ENCODE measurements at regions not wholly inside any gene's neighbourhood (a gene's known extent, or its start where the extent isn't known, plus 50 kb on each side); places are given as distances from the start of the nearest gene placed in this dataset.
"Not testable (repeated sequence)": the region's sequence is repeated elsewhere in the genome, so short reads cannot be mapped to it uniquely, and the experiment has no call there.

- DNase-seq (ENCODE audit: low read depth in 4 of 4, low spot score in 2 of 4) = no peak
Measured at GRCh38 chr18:70641156-70641775, 352.4 kb downstream of the SOCS6 start.

GRCh38 chr18:70640336-70640887 lies 351.6 kb downstream of the SOCS6 start:
- no peak for DNase-seq (ENCODE audit: low read depth in 4 of 4, low spot score in 2 of 4)

GRCh38 chr18:70636991-70637390 lies 348.1 kb downstream of the SOCS6 start:
- DNase-seq (ENCODE audit: low read depth in 4 of 4, low spot score in 2 of 4) = no peak

- DNase-seq (ENCODE audit: low read depth in 4 of 4, low spot score in 2 of 4) = no peak
Measured at GRCh38 chr18:70634576-70635147, 345.8 kb downstream of the SOCS6 start.

GRCh38 chr18:70627182-70627802 lies 338.4 kb downstream of the SOCS6 start:
- no peak for DNase-seq (ENCODE audit: low read depth in 4 of 4, low spot score in 2 of 4)

- DNase-seq (ENCODE audit: low read depth in 4 of 4, low spot score in 2 of 4) = no peak
Measured at GRCh38 chr18:70622622-70623419, 334.0 kb downstream of the SOCS6 start.

GRCh38 chr18:70621710-70622109 lies 332.9 kb downstream of the SOCS6 start:
- no peak for DNase-seq (ENCODE audit: low read depth in 4 of 4, low spot score in 2 of 4)

GRCh38 chr18:70620837-70621612 lies 332.2 kb downstream of the SOCS6 start:
- no peak for DNase-seq (ENCODE audit: low read depth in 4 of 4, low spot score in 2 of 4)

GRCh38 chr18:70617020-70617763 lies 328.3 kb downstream of the SOCS6 start:
- DNase-seq (ENCODE audit: low read depth in 4 of 4, low spot score in 2 of 4) = no peak

- no peak for DNase-seq (ENCODE audit: low read depth in 4 of 4, low spot score in 2 of 4)
Measured at GRCh38 chr18:70600225-70600925, 311.5 kb downstream of the SOCS6 start.

- DNase-seq (ENCODE audit: low read depth in 4 of 4, low spot score in 2 of 4) = no peak
Measured at GRCh38 chr18:70598406-70598805, 309.6 kb downstream of the SOCS6 start.

GRCh38 chr18:70582981-70583380 lies 294.1 kb downstream of the SOCS6 start:
- no peak for DNase-seq (ENCODE audit: low read depth in 4 of 4, low spot score in 2 of 4)

- no peak for DNase-seq (ENCODE audit: low read depth in 4 of 4, low spot score in 2 of 4)
Measured at GRCh38 chr18:70578480-70578879, 289.6 kb downstream of the SOCS6 start.

GRCh38 chr18:70577023-70577420 lies 288.2 kb downstream of the SOCS6 start:
- no peak for DNase-seq (ENCODE audit: low read depth in 4 of 4, low spot score in 2 of 4)

- DNase-seq (ENCODE audit: low read depth in 4 of 4, low spot score in 2 of 4) = no peak
Measured at GRCh38 chr18:70576276-70577022, 287.6 kb downstream of the SOCS6 start.

- DNase-seq (ENCODE audit: low read depth in 4 of 4, low spot score in 2 of 4) = not testable (repeated sequence)
Measured at GRCh38 chr18:70574951-70575350, 286.1 kb downstream of the SOCS6 start.

GRCh38 chr18:70569647-70570046 lies 280.8 kb downstream of the SOCS6 start:
- DNase-seq (ENCODE audit: low read depth in 4 of 4, low spot score in 2 of 4) = not testable (repeated sequence)

GRCh38 chr18:70559446-70559845 lies 270.6 kb downstream of the SOCS6 start:
- no peak for DNase-seq (ENCODE audit: low read depth in 4 of 4, low spot score in 2 of 4)

Measured in left renal cortex interstitium (tissue), 4 donors.